ENCODE measurements at regions not wholly inside any gene's neighbourhood (a gene's known extent, or its start where the extent isn't known, plus 50 kb on each side); places are given as distances from the start of the nearest gene placed in this dataset.

DNA sequence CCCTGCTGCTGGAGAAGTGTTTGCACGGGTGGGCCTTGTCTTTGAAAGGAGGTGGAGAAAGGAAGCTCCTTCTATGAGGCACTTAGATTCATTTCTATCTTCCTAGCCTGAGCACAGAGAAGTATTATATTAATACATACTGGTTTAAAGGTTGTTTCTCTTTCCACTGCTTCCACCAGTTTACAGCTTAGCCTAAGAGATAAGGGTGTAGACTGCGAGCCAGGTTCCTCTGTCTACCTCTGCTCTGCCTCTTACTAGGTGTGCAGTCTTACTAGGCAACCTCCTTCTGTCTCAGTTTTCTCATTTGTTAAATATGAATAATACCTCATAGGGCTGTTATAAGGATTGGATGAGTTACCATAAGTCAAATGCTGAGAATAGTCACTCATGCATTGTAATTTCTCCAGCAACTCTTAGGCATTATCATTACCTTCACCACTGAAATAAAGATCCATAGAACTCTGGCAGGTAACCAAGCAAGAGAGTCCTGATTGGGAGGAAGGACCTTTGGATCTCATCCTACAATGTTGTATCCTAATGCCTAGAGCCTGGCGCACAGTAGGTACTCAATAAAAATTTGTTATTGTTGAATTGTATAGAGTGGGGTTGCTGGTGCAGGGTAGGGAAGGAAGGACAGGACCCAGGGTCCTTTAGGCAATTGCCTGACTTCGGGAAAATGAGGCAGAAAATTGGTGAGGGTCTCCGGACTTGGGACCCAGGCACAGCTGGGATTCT is 95.1 kb downstream of the TBX19 start:
- no peak overlapping the region for H3K4me3 ChIP-seq (ENCODE audit: low read depth, low read length, poor library complexity, severe bottlenecking)
- H3K27ac ChIP-seq (ENCODE audit: low read depth, low read length, poor library complexity, severe bottlenecking) = no peak overlapping the region
- H3K9me3 ChIP-seq (ENCODE audit: low read depth, low read length, poor library complexity, severe bottlenecking) = no peaks in the 10 kb centered on the region
- no TSS peak for BruUV-seq (replicated peaks)
- CTCF ChIA-PET = no interaction called here
- no peak for DNase-seq (ENCODE audit: low spot score)
- TF ChIP-seq, protein P1, sequence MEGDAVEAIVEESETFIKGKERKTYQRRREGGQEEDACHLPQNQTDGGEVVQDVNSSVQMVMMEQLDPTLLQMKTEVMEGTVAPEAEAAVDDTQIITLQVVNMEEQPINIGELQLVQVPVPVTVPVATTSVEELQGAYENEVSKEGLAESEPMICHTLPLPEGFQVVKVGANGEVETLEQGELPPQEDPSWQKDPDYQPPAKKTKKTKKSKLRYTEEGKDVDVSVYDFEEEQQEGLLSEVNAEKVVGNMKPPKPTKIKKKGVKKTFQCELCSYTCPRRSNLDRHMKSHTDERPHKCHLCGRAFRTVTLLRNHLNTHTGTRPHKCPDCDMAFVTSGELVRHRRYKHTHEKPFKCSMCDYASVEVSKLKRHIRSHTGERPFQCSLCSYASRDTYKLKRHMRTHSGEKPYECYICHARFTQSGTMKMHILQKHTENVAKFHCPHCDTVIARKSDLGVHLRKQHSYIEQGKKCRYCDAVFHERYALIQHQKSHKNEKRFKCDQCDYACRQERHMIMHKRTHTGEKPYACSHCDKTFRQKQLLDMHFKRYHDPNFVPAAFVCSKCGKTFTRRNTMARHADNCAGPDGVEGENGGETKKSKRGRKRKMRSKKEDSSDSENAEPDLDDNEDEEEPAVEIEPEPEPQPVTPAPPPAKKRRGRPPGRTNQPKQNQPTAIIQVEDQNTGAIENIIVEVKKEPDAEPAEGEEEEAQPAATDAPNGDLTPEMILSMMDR (conservative IDR thresholded peaks at IDR 0.05; ENCODE audit: low read depth, low read length) = no peak
- TF ChIP-seq EZH2 (IDR thresholded peaks at IDR 0.05; ENCODE audit: borderline replicate concordance, low read depth, low read length, poor library complexity, severe bottlenecking) = no peak
- H3K27me3 ChIP-seq (replicated peaks; ENCODE audit: insufficient read depth, low read depth, low read length, poor library complexity) = no peaks in the 10 kb centered on the region
- H3K36me3 ChIP-seq (ENCODE audit: insufficient read depth, low read length, poor library complexity, severe bottlenecking) = no peaks in the 10 kb centered on the region
- H3K4me1 ChIP-seq (ENCODE audit: insufficient read depth, low read length, poor library complexity, severe bottlenecking) = no peaks in the 10 kb centered on the region
- POLR2A ChIA-PET (ENCODE audit: low non-redundant PET) = no interaction called here
- intact Hi-C loops (cut with micrococcal nuclease; ENCODE audit: unreplicated experiment) = no loop called here

DNA sequence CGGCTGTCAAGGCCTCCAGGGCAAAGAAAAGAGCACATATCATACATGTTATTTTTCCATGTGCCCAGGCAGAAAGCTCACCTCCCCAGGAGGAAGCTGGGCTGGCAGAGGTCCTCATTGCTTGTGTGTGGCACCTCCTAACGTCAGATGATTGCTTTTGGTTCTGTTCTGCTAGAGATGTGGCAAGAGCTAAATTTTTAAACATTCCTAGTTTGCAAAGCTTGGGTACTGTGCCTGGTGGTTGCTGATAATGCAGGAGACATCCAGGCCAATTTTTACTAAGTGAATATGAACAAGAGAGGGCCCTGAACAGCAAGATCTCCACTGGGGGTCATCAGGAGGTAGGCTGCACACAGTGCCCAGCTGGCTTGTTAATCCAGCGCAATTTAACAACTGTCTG is 93.9 kb downstream of the TBX19 start:
- BruUV-seq (replicated peaks) = no TSS peak
- Histone ChIP-seq H3K27ac (ENCODE audit: low read depth, low read length, poor library complexity, severe bottlenecking) (no peak overlapping the region), H3K36me3 (ENCODE audit: insufficient read depth, low read length, poor library complexity, severe bottlenecking) (no peaks in the 10 kb centered on the region), H3K9me3 (ENCODE audit: low read depth, low read length, poor library complexity, severe bottlenecking) (no peaks in the 10 kb centered on the region), H3K27me3 (replicated peaks; ENCODE audit: insufficient read depth, low read depth, low read length, poor library complexity) (no peaks in the 10 kb centered on the region), H3K4me1 (ENCODE audit: insufficient read depth, low read length, poor library complexity, severe bottlenecking) (no peaks in the 10 kb centered on the region), H3K4me3 (ENCODE audit: low read depth, low read length, poor library complexity, severe bottlenecking) (no peak overlapping the region)
- ChIA-PET POLR2A (ENCODE audit: low non-redundant PET) (no interaction called here), CTCF (no interaction called here)
- intact Hi-C loops (cut with micrococcal nuclease; ENCODE audit: unreplicated experiment) = no loop called here
- DNase-seq (ENCODE audit: low spot score) = no peak
- TF ChIP-seq EZH2 (IDR thresholded peaks at IDR 0.05; ENCODE audit: borderline replicate concordance, low read depth, low read length, poor library complexity, severe bottlenecking) = no peak
- TF ChIP-seq, protein P1 (conservative IDR thresholded peaks at IDR 0.05; ENCODE audit: low read depth, low read length) = no peak

DNA sequence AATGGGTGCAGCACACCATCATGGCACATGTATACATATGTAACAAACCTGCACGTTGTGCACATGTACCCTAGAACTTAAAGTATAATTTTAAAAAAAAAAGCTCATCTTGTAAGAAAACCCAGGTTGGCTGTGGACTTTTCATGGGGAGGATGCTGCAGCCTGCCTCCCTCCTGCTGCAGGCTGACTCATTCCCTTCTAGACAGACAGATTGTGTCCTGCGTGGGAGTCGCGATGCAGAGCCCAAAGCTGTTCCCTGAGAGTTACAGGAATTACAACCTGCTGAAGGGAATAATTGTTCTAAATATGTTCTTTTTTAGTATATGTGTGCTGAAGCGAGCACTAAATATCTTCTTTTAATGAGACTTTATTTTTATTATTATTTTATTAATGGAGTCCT is 93.2 kb downstream of the TBX19 start:
- BruUV-seq (replicated peaks) = no TSS peak
- intact Hi-C loops (cut with micrococcal nuclease; ENCODE audit: unreplicated experiment) = no loop called here
- Histone ChIP-seq H3K9me3 (ENCODE audit: low read depth, low read length, poor library complexity, severe bottlenecking) (no peaks in the 10 kb centered on the region), H3K4me1 (ENCODE audit: insufficient read depth, low read length, poor library complexity, severe bottlenecking) (no peaks in the 10 kb centered on the region), H3K27me3 (replicated peaks; ENCODE audit: insufficient read depth, low read depth, low read length, poor library complexity) (no peaks in the 10 kb centered on the region), H3K4me3 (ENCODE audit: low read depth, low read length, poor library complexity, severe bottlenecking) (no peak overlapping the region), H3K36me3 (ENCODE audit: insufficient read depth, low read length, poor library complexity, severe bottlenecking) (no peaks in the 10 kb centered on the region), H3K27ac (ENCODE audit: low read depth, low read length, poor library complexity, severe bottlenecking) (no peak overlapping the region)
- DNase-seq (ENCODE audit: low spot score) = no peak
- TF ChIP-seq, protein P1 (conservative IDR thresholded peaks at IDR 0.05; ENCODE audit: low read depth, low read length) = no peak
- no peak for TF ChIP-seq EZH2 (IDR thresholded peaks at IDR 0.05; ENCODE audit: borderline replicate concordance, low read depth, low read length, poor library complexity, severe bottlenecking)
- CTCF ChIA-PET = no interaction called here
- POLR2A ChIA-PET (ENCODE audit: low non-redundant PET) = no interaction called here

All from A673 (cell line).